Activated CD8-positive, alpha-beta memory T cell treated with anti-CD3 and anti-CD28 coated beads for 4 hours (primary cell): ENCODE measurements at regions not wholly inside any gene's neighbourhood (a gene's known extent, or its start where the extent isn't known, plus 50 kb on each side); places are given as distances from the start of the nearest gene placed in this dataset.
"Not testable (repeated sequence)": the region's sequence is repeated elsewhere in the genome, so short reads cannot be mapped to it uniquely, and the experiment has no call there.

Experiments
- DNase-seq, 2 donors: peaks; one replicate each; pipeline ENCODE4 v3.0.0-alpha.2; 2020; ENCODE audit warnings: low read depth in 2 of 2

DNA sequence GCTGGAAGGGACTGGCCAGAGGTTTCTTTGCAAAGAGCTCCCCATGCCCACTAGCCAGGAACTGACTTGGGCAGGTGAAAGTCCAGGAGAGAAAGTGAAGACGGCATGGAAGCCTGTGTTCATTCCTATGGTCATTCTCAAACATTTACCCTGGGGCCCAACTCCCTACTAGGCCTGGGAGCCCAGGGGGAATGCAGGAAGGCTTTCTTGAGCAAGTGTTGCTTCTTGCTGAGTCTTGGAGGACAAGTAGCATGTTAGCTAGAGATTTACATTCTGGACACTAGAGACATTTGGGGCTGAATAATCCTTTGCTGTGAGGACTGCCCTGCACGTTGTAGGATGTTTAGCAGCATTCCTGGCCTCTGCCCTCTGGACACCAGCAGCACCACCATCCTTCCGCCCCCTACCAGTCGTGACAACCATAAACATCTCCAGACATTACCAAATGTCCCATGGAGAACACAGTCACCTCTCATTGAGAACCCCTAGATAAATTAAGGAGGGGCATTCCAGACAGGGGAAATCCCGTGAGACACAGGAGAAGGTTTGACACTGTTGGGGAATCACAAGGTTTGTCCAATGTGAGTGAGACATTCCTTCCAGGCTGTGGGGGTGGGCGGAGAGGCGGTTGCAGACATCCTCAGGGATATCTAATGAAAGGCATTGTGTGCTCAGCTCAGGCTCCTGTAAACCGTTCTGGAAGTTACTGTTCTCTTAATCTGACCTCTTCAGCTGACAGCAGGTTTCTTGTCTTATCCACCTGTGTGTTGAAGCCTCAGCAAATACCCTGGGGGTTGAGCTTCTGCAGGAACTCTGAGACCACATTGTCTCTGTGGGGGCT lies 236.2 kb downstream of the TLE3 start:
- DNase-seq = no peak

DNA sequence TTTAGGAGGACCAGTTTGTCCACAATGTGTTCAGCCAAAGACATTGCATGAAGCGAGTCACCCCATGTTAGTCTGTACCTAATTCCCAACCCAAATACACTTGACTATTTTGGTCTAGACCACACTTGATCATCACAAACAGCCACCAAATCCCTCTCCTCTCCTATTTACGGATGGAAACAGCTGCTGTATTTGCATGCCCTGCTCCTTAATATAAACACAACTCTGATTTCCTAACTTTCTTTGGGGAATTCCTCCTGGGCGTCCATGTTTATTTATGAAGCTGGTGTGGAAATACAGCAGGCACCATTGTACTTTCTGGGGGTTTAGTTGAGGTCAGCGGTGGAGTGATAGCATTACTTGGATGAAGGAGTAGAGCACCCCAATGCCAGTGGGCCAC lies 235.2 kb downstream of the TLE3 start:
- DNase-seq = no peak

DNA sequence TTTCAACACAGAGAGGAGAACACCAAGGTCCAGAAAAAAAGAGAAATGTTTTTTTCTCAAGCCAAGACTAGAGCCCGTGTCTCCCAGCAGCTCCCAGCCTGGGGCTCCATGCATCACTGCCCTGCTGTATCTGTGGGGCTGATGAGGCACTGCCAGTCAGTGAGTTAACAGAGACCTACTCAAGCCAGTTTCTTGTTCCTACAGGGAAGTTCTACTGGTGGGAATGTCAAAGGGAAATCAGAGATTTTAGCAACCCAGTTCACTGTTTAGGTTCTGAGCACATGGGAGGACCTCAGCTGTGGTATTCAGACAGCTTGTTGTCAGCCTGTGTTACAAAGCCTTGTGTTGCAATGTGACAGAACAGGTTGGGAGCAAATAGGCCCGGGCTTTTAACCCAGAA lies 234.3 kb downstream of the TLE3 start:
- no peak for DNase-seq

DNA sequence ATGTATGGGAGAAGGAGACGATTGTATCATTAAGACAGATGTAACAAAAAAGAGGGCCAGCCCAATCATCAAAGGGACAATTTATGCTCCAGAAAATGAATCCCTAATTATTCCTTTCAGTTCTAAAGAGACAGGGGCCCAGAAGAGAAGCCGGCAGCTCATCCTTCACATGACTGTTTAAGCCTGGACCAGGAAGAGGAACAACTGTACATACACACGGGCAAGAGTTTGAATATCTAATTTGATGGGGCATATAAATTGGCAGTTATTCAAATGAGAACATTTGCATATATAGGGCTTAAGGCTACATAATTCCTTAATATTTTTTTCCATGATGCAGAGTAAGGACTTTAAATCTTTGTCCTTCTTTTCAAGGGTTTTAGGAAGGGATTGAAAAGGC lies 232.3 kb downstream of the TLE3 start:
- DNase-seq = no peak

DNA sequence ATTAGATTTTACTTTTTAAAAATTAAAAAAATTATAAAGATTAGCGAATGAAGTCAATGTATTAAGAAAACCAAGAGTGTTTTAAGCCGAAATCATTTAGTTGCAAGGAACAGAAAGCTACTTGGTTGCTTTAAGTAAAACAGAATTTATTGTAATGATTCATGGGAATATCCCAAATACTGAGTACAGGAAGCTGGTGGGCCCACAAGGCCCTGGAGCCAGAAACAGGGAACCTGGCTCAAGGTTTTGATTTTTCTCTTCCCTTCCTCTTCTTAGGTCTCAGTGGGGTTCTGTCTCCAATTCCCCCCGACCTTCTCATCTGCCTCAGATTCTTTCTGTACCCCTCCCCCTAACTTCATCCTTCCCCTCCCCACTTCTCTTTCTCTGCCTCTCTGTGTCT lies 229.0 kb downstream of the TLE3 start:
- no peak for DNase-seq

DNA sequence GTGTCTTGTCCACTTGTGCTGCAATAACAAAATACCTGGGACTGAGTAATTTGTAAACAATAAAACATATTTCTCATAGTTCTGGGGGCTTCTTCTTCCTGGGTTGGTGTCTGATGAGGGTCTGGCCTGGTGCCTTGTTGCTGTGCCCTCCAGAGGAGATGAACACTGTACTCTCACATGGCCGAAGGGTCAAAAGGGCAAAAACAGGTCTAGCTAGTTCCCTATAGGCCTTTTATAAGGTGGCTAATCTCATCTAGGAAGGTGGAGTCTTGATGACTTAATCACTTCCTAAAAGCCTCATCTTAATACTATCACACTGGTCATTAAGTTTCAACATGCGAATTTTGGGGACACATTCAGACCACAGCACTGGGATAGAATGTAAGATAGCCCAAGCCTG lies 228.4 kb downstream of the TLE3 start:
- DNase-seq = no peak

DNA sequence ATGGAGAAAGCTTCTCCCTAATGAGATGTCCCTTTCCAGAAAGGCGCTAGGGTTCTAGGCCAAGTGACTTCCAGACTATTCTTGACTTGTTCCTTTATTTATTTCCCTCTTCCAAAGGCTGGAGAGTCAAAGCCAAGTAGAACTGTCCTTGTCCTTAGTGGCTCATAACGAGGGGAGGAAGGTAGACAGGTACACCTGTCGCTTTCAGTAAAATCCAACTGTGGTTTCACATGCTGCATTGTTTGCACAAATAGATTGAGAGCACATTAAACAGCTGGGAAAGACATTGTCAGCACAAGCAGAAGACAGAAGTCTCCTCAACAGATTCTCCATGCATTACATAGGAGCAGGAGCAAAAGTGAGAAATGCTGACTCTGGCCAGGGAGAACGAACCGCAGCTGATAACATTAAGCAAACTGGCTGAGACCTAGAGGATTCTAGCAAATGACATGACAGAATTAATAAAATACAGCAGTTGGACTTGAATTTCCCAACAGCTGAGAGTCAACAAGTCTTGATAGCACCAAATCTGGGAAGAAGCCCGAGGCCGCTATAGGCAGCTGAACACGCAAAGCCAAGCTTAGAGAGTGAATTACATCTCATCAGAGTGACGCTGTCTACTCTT lies 227.7 kb downstream of the TLE3 start:
- no peak for DNase-seq

DNA sequence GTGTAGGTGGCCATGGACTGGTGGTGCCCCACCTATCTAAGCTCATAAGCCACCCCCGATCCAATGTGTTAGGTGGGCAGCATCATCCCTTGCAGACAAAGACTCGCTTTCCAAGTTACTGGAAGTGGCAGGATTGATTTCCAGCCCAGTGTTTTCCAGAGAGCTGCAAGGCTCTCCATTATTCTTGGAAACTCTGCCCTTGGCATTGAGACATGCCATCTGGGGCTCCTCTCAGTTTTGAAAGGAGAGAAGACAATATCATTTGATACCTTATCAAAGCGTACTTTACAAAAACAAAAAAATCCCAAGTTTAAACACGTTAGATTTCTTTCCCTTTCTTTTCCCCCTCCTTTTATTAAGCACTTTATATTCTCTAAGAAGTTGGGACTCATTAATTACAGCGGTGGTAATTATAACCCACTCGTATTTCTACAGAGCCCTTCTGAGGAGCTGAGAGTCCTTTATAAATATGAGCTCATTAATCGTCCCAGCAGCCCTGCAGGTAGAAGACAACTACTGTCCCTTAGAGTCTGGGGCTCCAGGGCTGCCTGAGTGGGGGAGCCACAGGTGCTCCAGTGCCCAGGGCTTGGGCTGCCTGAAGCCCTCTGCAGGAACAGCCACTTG lies 226.1 kb downstream of the TLE3 start:
- no peak for DNase-seq

DNA sequence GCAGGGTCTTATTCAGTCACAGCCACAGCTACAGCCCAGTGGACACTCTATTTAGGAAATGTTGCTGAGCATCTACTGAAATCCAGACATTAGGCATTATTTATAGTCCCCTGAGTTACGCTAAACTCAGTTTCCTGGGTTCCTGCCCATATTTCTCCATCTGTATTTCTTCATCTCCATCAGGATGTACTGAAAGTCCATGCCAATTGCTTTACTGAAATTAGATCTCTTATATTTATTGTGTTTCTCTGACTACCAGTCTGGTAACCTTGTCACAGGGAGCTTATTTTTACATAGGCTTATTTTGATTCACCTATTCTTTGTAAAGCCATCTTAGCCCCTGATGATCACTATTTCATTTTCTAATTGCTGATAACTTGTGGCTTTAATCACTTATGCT lies 223.9 kb downstream of the TLE3 start:
- DNase-seq = no peak

DNA sequence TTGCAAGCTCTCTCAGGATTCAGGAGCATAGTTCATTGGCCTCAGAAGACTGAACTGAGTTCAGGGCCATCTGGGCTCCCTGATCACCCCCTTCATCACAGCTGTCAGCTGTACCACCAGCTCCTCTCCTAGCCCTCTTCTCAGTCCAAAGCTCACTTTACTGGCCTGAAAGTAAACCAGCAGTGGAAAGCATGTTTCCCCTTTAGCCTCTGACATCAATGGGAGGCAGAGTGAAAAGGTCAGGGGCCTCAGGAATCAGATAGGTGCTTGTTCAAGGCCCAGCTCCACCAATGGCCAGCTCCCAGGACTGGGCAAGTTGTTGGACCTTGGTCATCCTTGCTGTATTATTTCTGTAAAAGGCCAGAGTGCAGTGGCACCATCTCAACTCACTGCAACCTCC lies 223.4 kb downstream of the TLE3 start:
- no peak for DNase-seq

DNA sequence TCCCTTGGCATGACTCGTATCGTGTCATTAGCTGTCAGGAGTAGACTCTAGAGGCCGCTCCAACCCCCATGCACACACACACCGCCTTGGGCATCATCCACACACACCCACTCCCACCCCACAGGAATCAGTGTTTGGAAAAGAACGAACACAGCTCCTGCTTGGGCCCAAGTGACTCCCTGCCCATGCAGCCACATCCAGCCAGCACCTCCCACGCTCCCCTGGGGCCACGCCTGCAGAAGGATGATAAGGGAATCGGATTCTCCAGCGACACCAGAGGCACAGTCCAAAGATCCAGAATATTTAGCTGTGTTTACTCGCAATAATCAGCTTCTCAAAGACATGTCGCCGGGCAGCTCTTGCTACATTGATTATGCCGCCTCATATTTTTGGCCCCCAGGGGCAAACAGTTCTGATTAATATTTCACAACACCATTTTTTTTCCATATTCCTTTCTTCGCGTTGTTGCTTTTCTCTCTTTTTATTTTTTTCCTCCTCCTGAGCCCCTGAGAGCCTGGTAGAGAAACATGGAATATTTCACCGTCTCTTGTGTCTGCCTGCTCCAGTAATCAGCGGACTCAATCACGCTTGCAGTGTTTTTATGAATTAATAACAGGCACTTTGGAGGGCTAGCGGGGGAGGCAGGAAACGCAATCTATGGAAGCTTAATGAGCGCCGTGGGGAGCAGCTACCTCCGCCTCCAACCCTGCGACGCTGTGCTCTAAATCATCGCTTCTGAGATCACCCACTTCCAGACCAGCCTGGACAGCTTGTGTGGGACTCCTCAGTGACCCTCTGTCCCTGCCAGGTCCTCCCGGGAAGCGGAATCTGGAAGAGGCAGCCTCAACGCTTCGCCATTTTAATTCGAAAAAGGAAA lies 221.4 kb downstream of the TLE3 start:
- DNase-seq = no peak

DNA sequence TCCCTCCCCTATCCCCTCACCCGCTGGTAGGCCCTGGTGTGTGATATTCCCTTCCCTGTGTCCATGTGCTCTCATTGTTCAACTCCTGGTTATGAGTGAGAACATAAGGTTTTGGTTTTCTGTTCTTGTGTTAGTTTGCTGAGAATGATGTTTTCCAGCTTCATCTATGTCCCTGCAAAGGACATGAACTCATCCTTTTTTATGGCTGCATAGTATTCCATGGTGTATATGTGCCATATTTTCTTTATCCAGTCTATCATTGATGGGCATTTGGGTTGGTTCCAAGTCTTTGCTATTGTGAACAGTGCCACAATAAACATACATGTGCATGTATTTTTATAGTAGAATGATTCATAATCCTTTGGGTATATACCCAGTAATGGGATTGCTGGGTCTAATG lies 217.8 kb downstream of the TLE3 start:
- DNase-seq = not testable (repeated sequence)

DNA sequence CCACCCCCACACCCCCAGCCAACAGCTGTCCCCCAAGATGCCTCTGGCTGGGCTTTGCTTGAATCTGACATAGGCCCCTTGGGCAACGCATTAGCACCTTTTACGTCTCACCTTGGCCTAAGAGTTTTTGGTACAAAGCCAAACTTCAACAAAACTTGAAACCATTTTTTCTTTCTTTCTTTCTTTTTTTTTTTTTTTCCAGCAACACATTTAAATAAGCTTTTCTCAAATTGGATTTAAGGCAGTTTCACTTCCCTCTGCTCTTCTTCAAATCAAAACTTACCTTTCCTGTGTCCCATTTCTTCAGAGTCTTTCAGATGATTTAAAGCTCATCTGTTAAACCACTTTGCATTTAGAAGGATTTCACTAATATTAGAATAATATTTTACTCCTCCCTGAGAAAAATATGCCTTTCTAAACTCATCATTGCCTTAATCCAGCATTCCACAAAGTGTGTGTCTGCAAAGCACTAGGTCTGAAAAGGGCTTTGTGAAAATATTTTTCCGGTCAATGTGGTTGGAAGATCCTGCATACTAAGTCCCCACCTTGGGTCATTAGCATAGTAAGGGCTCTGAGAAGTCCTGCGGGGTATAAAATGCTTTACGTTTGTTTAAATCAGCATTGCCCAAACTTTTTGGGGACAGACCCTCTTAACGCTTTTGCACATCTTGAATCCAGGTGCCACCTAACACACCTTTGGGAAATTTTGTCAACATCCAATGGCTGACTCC lies 217.0 kb downstream of the TLE3 start:
- DNase-seq = no peak

DNA sequence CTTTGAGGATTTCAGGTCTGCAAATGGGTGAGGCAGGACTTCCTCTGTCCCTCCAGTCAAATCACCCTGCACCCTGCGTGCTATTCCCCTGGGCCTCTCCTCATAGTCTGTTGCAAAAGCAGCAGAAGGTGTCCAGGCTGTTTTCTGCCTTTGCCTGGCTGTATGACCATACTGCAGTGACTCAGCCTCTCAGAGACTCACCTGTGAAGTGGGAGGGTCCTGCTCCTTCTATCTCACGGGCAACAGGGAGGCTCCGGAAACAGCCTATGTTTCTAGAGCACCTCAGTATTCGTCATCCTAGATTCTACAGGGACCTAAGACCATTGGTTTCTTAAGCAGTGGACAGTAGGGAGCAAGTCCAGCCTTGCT lies 216.4 kb downstream of the TLE3 start:
- no peak for DNase-seq

DNA sequence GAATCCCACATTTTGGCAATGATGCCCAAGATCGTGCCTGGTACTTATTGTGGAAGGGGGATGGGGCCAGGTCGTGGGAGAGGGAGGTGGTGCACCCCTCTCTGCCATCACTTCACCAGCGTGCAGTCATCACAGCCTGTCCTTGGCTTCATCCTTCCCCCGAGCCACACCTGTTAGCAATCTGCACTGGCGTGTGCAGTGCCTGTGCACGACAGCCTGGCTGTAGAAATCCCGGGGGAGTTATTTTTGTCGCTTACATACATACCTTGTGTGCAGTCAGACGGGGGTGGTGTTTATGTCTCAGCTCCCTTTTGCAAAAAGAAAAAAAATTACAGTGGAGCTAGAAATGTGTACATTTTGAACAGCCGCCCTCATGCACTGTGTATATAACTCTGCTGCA lies 216.0 kb downstream of the TLE3 start:
- no peak for DNase-seq

DNA sequence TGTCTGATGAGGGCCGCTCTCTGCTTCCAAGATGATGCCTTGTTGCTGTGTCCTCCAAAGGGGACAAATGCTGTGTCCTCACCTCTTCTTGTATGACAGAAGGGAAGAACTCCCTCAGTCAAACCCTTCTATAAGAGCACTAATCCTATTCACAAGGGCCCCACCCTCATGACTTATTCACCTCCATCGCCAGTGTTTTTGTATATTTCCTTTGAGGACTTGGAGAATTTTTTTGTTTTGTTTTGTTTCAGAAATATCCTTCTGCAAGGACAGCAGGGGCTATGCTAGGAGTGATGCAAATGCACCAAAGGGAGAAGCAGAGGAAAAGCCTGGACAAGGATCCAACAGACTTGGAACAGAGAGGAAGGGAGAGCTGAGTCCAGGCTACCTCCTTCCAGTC lies 214.4 kb downstream of the TLE3 start:
- no peak for DNase-seq

DNA sequence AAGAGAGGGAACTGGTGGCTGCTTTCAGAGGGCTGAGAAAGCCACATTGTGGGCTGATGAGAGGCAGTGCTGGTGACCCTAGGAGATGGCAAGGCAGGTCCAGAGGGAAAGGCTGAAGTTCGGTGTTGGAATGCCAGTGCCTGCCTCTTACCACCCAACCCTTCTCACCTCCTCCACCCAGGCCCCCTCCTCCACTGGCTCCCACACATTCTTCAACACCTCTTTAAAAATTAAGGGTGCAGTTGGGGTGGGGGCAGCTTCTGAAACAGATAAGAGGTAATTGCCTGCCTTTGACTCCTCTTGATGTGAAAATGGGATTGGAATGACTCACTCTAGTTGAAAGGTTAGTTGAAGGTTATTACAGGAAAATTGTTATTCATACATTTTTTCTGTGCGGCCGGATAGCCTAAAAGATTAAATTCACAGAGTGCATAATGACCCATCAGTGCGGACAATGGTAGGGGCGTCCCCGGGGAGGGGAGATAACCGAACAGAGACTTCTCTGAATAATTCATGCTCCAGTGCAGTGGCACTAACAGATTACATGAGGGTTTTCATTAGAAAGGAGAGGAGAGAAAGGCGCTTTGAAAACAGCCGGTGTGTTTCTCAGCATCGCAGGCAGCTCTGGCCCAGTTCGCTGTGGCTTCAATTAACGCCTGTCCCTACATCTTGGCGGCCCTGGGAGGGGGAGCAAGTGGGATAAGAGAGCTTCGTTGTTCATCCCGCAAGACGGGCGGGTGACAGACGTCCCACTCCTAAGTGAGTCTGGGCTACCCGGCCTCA lies 212.4 kb downstream of the TLE3 start:
- DNase-seq = no peak

DNA sequence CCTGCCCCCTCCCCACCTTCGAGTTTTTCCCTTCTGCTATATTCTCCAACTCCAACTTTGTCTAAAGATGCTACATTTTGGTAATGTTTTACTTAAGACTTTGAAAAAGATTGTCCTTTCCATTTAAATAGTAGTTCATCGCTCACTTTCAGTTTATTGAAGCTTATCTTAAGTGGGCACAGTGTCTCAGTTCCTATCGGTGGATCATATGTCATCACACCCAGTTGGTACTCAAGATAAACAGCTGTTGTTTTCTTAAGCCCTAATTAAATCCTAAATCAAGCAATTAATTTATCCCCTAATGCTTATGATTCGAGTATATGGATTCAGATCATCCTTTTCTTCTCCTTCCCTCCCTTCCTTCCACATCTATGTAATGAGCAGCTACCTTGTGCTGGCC lies 210.7 kb downstream of the TLE3 start:
- DNase-seq = no peak

DNA sequence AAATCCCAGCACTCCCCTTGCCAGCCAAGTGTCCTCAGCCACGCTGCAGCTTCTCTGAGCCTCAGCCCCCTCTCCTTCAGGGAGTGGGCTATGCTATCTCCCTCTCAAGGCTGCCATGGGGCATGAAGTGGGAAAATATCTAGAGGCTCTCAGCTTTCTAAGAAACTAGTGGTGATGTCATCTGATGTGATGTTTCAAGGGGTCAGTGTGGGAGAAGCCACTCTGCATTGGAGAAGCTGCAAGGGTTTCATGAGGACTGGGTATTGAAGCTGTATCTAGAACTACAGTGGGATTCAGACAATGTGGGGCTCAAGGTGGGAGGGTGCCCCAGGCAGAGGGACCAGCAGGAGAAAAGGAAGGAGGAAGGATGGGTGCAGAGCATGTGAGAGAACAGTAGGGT lies 210.2 kb downstream of the TLE3 start:
- no peak for DNase-seq

DNA sequence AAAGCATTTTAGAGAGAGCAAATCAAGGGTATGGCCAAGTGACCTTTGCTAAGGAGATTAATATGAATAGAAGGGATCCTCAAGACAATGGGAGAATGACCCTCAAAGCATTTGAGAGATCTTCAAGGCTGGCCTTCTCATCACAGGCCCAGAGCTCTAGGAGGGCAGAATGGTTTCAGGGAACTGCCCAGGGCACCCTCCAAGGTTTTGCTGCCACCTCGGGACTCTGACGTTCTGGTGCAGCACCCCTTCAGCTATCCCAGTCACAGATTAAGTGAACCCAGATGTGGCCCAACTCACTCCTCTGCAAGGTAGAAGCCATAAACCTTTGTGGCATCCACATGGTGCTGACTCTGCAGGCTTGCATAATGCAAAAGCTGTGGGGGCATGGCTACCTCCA lies 209.3 kb downstream of the TLE3 start:
- DNase-seq = no peak

DNA sequence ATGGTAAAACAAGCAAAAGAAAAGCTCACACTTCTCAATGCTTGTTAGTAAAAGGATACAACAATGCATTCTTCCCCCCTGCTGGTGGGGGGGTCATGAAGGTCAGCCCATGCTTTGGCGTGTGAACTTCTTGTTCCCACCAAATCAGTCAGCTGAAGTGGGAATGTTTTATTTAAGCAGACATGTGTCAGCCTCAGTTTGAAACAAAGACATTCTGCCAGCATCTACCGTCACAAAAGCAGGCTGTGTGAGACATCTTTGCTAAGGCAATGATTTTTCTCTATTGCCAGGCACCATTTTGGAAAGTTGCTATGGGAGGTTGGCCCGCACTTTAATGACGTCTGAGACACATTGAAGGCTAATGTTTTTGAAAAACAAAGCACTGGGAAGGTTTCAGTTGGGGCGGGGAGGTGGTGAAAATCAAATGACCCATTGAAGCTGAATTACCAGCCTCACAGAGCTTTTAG lies 206.6 kb downstream of the TLE3 start:
- no peak for DNase-seq
